H9 (cell line): ENCODE measurements at regions not wholly inside any gene's neighbourhood (a gene's known extent, or its start where the extent isn't known, plus 50 kb on each side); places are given as distances from the start of the nearest gene placed in this dataset.

ENCODE experiments used
- DNase-seq: peaks from one replicate; pipeline ENCODE4 v3.0.0-alpha.2; 2017
- H2AFZ ChIP-seq: one replicate; pipeline ENCODE4 v1.6.1; 2013; ENCODE audit warnings: mild to moderate bottlenecking, low read length, control low read depth, moderate library complexity
- H2AK5ac ChIP-seq: 2 replicates; pipeline ENCODE4 v1.6.1; 2013; ENCODE audit warnings: low read length, control low read depth, mixed read lengths; ENCODE audit not compliant: insufficient read length
- H2BK120ac ChIP-seq: one replicate; pipeline ENCODE4 v1.6.1; 2013; ENCODE audit warnings: low read depth, mild to moderate bottlenecking, low read length, control low read depth, inconsistent platforms; ENCODE audit not compliant: poor library complexity, severe bottlenecking
- H2BK12ac ChIP-seq: 2 replicates; pipeline ENCODE4 v1.6.1; 2013; ENCODE audit warnings: low read length, control low read depth, mixed read lengths, low read depth; ENCODE audit not compliant: insufficient read length
- H2BK15ac ChIP-seq: 2 replicates; pipeline ENCODE4 v1.6.1; 2013; ENCODE audit warnings: low read depth, low read length, control low read depth
- H2BK20ac ChIP-seq: one replicate; pipeline ENCODE4 v1.6.1; 2013; ENCODE audit warnings: low read depth, mild to moderate bottlenecking, low read length, control low read depth, inconsistent platforms; ENCODE audit not compliant: poor library complexity, severe bottlenecking
- H2BK5ac ChIP-seq: 2 replicates; pipeline ENCODE4 v1.6.1; 2013; ENCODE audit warnings: low read length, control low read depth, mixed read lengths; ENCODE audit not compliant: insufficient read length
- H3K14ac ChIP-seq: 2 replicates; pipeline ENCODE4 v1.6.1; 2013; ENCODE audit warnings: low read length, control low read depth; ENCODE audit not compliant: insufficient read depth
- H3K18ac ChIP-seq: 2 replicates; pipeline ENCODE4 v1.6.1; 2013; ENCODE audit warnings: low read depth, mild to moderate bottlenecking, mixed read lengths, low read length, control low read depth; ENCODE audit not compliant: insufficient read length
- H3K23ac ChIP-seq: 2 replicates; pipeline ENCODE4 v1.6.1; 2013; ENCODE audit warnings: low read length, control low read depth, mixed read lengths, low read depth; ENCODE audit not compliant: insufficient read length
- H3K23me2 ChIP-seq: 2 replicates; pipeline ENCODE4 v1.6.1; 2013; ENCODE audit warnings: low read depth, mild to moderate bottlenecking, mixed read lengths, low read length, control low read depth; ENCODE audit not compliant: insufficient read length, poor library complexity, severe bottlenecking
- H3K27ac ChIP-seq: 2 replicates; pipeline ENCODE4 v1.5.1; 2013; ENCODE audit warnings: low read length, control low read depth, mixed read lengths, low read depth; ENCODE audit not compliant: insufficient read length
- H3K27me3 ChIP-seq: 2 replicates; pipeline ENCODE4 v1.6.1; 2013; ENCODE audit warnings: low read length, control low read depth, inconsistent platforms; ENCODE audit not compliant: insufficient read depth
- H3K4ac ChIP-seq: 2 replicates; pipeline ENCODE4 v1.6.1; 2013; ENCODE audit warnings: low read depth, mild to moderate bottlenecking, control low read depth, inconsistent platforms, low read length, moderate library complexity
- H3K4me1 ChIP-seq: 2 replicates; pipeline ENCODE4 v1.6.1; 2013; ENCODE audit warnings: low read length, control low read depth, inconsistent platforms; ENCODE audit not compliant: insufficient read depth
- H3K4me2 ChIP-seq: 2 replicates; pipeline ENCODE4 v1.6.1; 2013; ENCODE audit warnings: low read length, control low read depth, mixed read lengths; ENCODE audit not compliant: insufficient read length, insufficient read depth
- H3K56ac ChIP-seq: 2 replicates; pipeline ENCODE4 v1.6.1; 2013; ENCODE audit warnings: low read depth, mild to moderate bottlenecking, mixed read lengths, low read length, control low read depth; ENCODE audit not compliant: insufficient read length
- H3K79me1 ChIP-seq: 2 replicates; pipeline ENCODE4 v1.6.1; 2013; ENCODE audit warnings: low read depth, mild to moderate bottlenecking, moderate library complexity, low read length, control low read depth, inconsistent platforms; ENCODE audit not compliant: insufficient read depth, poor library complexity, severe bottlenecking
- H3K79me2 ChIP-seq: 2 replicates; pipeline ENCODE4 v1.6.1; 2013; ENCODE audit warnings: low read length, control low read depth, inconsistent platforms; ENCODE audit not compliant: insufficient read depth
- H3K9ac ChIP-seq: 2 replicates; pipeline ENCODE4 v1.6.1; 2013; ENCODE audit warnings: low read length, control low read depth, mixed read lengths; ENCODE audit not compliant: insufficient read length; ENCODE audit errors: extremely low read depth
- H3K9me3 ChIP-seq: one replicate; pipeline ENCODE4 v1.6.1; 2013; ENCODE audit warnings: low read depth, low read length, inconsistent platforms; ENCODE audit not compliant: control insufficient read depth
- H3T11ph ChIP-seq: one replicate; pipeline ENCODE4 v1.6.1; 2013; ENCODE audit warnings: mild to moderate bottlenecking, low read length, control low read depth, inconsistent platforms
- H4K20me1 ChIP-seq: one replicate; pipeline ENCODE4 v1.6.1; 2013; ENCODE audit not compliant: control insufficient read depth, insufficient read length, insufficient read depth
- H4K5ac ChIP-seq: 2 replicates; pipeline ENCODE4 v1.6.1; 2013; ENCODE audit warnings: low read depth, mild to moderate bottlenecking, mixed read lengths, low read length, control low read depth; ENCODE audit not compliant: insufficient read length
- H4K8ac ChIP-seq: replicated peaks from 2 replicates; pipeline ENCODE4 v1.6.1; 2013; ENCODE audit warnings: low read length, control low read depth, mixed read lengths, low read depth; ENCODE audit not compliant: insufficient read length
- H4K91ac ChIP-seq: 2 replicates; pipeline ENCODE4 v1.6.1; 2013; ENCODE audit warnings: low read depth, mild to moderate bottlenecking, moderate library complexity, mixed read lengths, low read length, control low read depth; ENCODE audit not compliant: insufficient read length
- H3K27ac Mint-ChIP-seq, 3 experiments: 2 replicates in 2 of 3; 3 replicates in 1 of 3; pipeline ENCODE4 v1.8.0; 2020 to 2021; ENCODE audit warnings: mixed read lengths in 3 of 3, mild to moderate bottlenecking in 1 of 3, moderate library complexity in 1 of 3
- H3K27me3 Mint-ChIP-seq: 2 replicates; pipeline ENCODE4 v1.8.0; 2021; ENCODE audit warnings: low read depth, mild to moderate bottlenecking, moderate library complexity, mixed read lengths
- H3K36me3 Mint-ChIP-seq, 3 experiments: 2 replicates in 2 of 3; 3 replicates in 1 of 3; pipeline ENCODE4 v1.8.0; 2020 to 2021; ENCODE audit warnings: low read depth in 3 of 3, mixed read lengths in 3 of 3; ENCODE audit not compliant: insufficient read depth in 1 of 3
- H3K4me1 Mint-ChIP-seq, 2 experiments: 2 replicates each; pipeline ENCODE4 v1.8.0; 2020; ENCODE audit warnings: mixed read lengths in 2 of 2
- H3K4me3 Mint-ChIP-seq, 2 experiments: 2 replicates in 1 of 2; 3 replicates in 1 of 2; pipeline ENCODE4 v1.8.0; 2020 to 2021; ENCODE audit warnings: mild to moderate bottlenecking in 2 of 2, mixed read lengths in 2 of 2, moderate library complexity in 1 of 2
- H3K9me3 Mint-ChIP-seq, 2 experiments: 2 replicates in 1 of 2; 3 replicates in 1 of 2; pipeline ENCODE4 v1.8.0; 2020; ENCODE audit warnings: mild to moderate bottlenecking in 2 of 2, mixed read lengths in 2 of 2, moderate library complexity in 1 of 2
- WGBS: extraction: QIAGEN DNeasy Blood & Tissue Kit; methylation state at CpG from one replicate; pipeline ENCODE4 v1.1.7; 2013; ENCODE audit warnings: missing lambda C conversion rate, low lambda C conversion rate, mixed read lengths; ENCODE audit not compliant: insufficient read length; ENCODE audit errors: extremely low coverage; 5-methylcytosine and 5-hydroxymethylcytosine counted together
- TF ChIP-seq, protein P1 (sequence below): fragments of 200-600 bp; sonication (generic); conservative IDR thresholded peaks from 3 replicates; pipeline ENCODE4 v1.8.0; 2021; ENCODE audit warnings: antibody characterized with exemption, mild to moderate bottlenecking

GRCh38 chr1:199135901-199136300, 497.1 kb downstream of the PTPRC start:
- DNase-seq = no peak
- H3T11ph ChIP-seq = no peak overlapping the region
- H3K79me2 ChIP-seq = no peaks in the 10 kb centered on the region

More at GRCh38 chr1:199135901-199136300, 497.1 kb downstream of the PTPRC start:
- Histone ChIP-seq H3K4me1 (no peaks in the 10 kb centered on the region), H3K27ac (no peak overlapping the region), H2BK15ac (no peak overlapping the region), H3K23me2 (no peaks in the 10 kb centered on the region), H2BK5ac (no peak overlapping the region), H3K9me3 (no peaks in the 10 kb centered on the region), H3K14ac (no peak overlapping the region), H4K8ac (no peak overlapping the region), H2BK120ac (no peak overlapping the region), H2AFZ (no peak overlapping the region), H3K56ac (no peak overlapping the region), H3K18ac (no peak overlapping the region), H3K9ac (no peak overlapping the region), H3K23ac (no peak overlapping the region), H3K27me3 (no peaks in the 10 kb centered on the region), H2BK12ac (no peak overlapping the region), H4K20me1 (no peaks in the 10 kb centered on the region), H4K5ac (no peak overlapping the region), H2BK20ac (no peak overlapping the region), H4K91ac (no peak overlapping the region), H3K79me1 (no peaks in the 10 kb centered on the region), H3K4me2 (no peak overlapping the region), H2AK5ac (no peak overlapping the region), H3K4ac (no peak overlapping the region)
- no CpG with 5 or more reads among the region's 4 CpGs for WGBS
- no peak overlapping the region for H3K27ac Mint-ChIP-seq
- H3K36me3 Mint-ChIP-seq = no peaks in the 10 kb centered on the region
- H3K4me1 Mint-ChIP-seq = no peaks in the 10 kb centered on the region
- H3K27me3 Mint-ChIP-seq = no peaks in the 10 kb centered on the region; the same call in 1 of the 2 replicates
- H3K9me3 Mint-ChIP-seq = no peaks in the 10 kb centered on the region
- H3K4me3 Mint-ChIP-seq = no peak overlapping the region
- TF ChIP-seq, protein P1, sequence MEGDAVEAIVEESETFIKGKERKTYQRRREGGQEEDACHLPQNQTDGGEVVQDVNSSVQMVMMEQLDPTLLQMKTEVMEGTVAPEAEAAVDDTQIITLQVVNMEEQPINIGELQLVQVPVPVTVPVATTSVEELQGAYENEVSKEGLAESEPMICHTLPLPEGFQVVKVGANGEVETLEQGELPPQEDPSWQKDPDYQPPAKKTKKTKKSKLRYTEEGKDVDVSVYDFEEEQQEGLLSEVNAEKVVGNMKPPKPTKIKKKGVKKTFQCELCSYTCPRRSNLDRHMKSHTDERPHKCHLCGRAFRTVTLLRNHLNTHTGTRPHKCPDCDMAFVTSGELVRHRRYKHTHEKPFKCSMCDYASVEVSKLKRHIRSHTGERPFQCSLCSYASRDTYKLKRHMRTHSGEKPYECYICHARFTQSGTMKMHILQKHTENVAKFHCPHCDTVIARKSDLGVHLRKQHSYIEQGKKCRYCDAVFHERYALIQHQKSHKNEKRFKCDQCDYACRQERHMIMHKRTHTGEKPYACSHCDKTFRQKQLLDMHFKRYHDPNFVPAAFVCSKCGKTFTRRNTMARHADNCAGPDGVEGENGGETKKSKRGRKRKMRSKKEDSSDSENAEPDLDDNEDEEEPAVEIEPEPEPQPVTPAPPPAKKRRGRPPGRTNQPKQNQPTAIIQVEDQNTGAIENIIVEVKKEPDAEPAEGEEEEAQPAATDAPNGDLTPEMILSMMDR = no peak
